ENCODE measurements at regions not wholly inside any gene's neighbourhood (a gene's known extent, or its start where the extent isn't known, plus 50 kb on each side); places are given as distances from the start of the nearest gene placed in this dataset.
A peak's percentile ranks its signal among the peaks of the same experiment; 100 is the strongest.

- DNase-seq (ENCODE audit: low read depth, low spot score), result peak; percentile 1
Observed at GRCh38 chr1:60461925-60462595, 388.5 kb upstream of the C1orf87 start.

GRCh38 chr1:60458111-60458510 is 384.5 kb upstream of the C1orf87 start:
- no peak for DNase-seq (ENCODE audit: low read depth, low spot score)

GRCh38 chr1:60449876-60450275 is 376.3 kb upstream of the C1orf87 start:
- no peak for DNase-seq (ENCODE audit: low read depth, low spot score)

GRCh38 chr1:60448850-60449249 is 375.3 kb upstream of the C1orf87 start:
- no peak for DNase-seq (ENCODE audit: low read depth, low spot score)

- DNase-seq (ENCODE audit: low read depth, low spot score), result no peak
Observed at GRCh38 chr1:60444680-60445079, 371.1 kb upstream of the C1orf87 start.

GRCh38 chr1:60436186-60436585 is 362.6 kb upstream of the C1orf87 start:
- DNase-seq (ENCODE audit: low read depth, low spot score), result no peak

GRCh38 chr1:60431593-60431992 is 358.0 kb upstream of the C1orf87 start:
- no peak for DNase-seq (ENCODE audit: low read depth, low spot score)

- DNase-seq (ENCODE audit: low read depth, low spot score), result no peak
Observed at GRCh38 chr1:60430375-60430774, 356.8 kb upstream of the C1orf87 start.

GRCh38 chr1:60428127-60428526 is 354.6 kb upstream of the C1orf87 start:
- no peak for DNase-seq (ENCODE audit: low read depth, low spot score)

- DNase-seq (ENCODE audit: low read depth, low spot score), result no peak
Observed at GRCh38 chr1:60427701-60428100, 354.1 kb upstream of the C1orf87 start.

- DNase-seq (ENCODE audit: low read depth, low spot score), result peak; percentile 22
Observed at GRCh38 chr1:60427194-60427593, 353.6 kb upstream of the C1orf87 start.

GRCh38 chr1:60425528-60425927 is 352.0 kb upstream of the C1orf87 start:
- peak; percentile 9 for DNase-seq (ENCODE audit: low read depth, low spot score)

GRCh38 chr1:60423146-60423780 is 349.7 kb upstream of the C1orf87 start:
- DNase-seq (ENCODE audit: low read depth, low spot score), result peak; percentile 43

GRCh38 chr1:60421965-60422364 is 348.4 kb upstream of the C1orf87 start:
- no peak for DNase-seq (ENCODE audit: low read depth, low spot score)

- no peak for DNase-seq (ENCODE audit: low read depth, low spot score)
Observed at GRCh38 chr1:60419023-60419422, 345.5 kb upstream of the C1orf87 start.

GRCh38 chr1:60415696-60416095 is 342.1 kb upstream of the C1orf87 start:
- DNase-seq (ENCODE audit: low read depth, low spot score), result no peak

- DNase-seq (ENCODE audit: low read depth, low spot score), result peak; percentile 27
Observed at GRCh38 chr1:60413091-60413490, 339.5 kb upstream of the C1orf87 start.

GRCh38 chr1:60411591-60411990 is 338.0 kb upstream of the C1orf87 start:
- no peak for DNase-seq (ENCODE audit: low read depth, low spot score)

GRCh38 chr1:60402816-60403215 is 329.2 kb upstream of the C1orf87 start:
- no peak for DNase-seq (ENCODE audit: low read depth, low spot score)

- DNase-seq (ENCODE audit: low read depth, low spot score), result no peak
Observed at GRCh38 chr1:60402216-60402615, 328.6 kb upstream of the C1orf87 start.

- DNase-seq (ENCODE audit: low read depth, low spot score), result peak; percentile 35
Observed at GRCh38 chr1:60394436-60394835, 320.9 kb upstream of the C1orf87 start.

- no peak for DNase-seq (ENCODE audit: low read depth, low spot score)
Observed at GRCh38 chr1:60390593-60391282, 317.2 kb upstream of the C1orf87 start.

All from astrocyte of the hippocampus (primary cell).